Liver (tissue), 8 donors: ENCODE measurements at regions not wholly inside any gene's neighbourhood (a gene's known extent, or its start where the extent isn't known, plus 50 kb on each side); places are given as distances from the start of the nearest gene placed in this dataset.

Experiments
- DNase-seq: peaks from one replicate; pipeline ENCODE4 v3.0.0-alpha.2; 2017; ENCODE audit warnings: low spot score
- H3K27ac ChIP-seq, 2 donors: one replicate each; pipeline ENCODE4 v1.7.0; 2013; ENCODE audit warnings: inconsistent platforms in 2 of 2, low read length in 2 of 2, control low read depth in 1 of 2, low read depth in 1 of 2, mild to moderate bottlenecking in 1 of 2
- H3K27me3 ChIP-seq, 4 donors: one replicate each; pipeline versions ENCODE4 v1.6.1 to v1.7.0; 2013; ENCODE audit warnings: low read length in 3 of 4, inconsistent platforms in 1 of 4, mild to moderate bottlenecking in 1 of 4, moderate library complexity in 1 of 4; ENCODE audit not compliant: control insufficient read depth in 4 of 4, insufficient read depth in 4 of 4
- H3K36me3 ChIP-seq, 4 donors: one replicate each; pipeline versions ENCODE4 v1.6.1 to v1.7.0; 2013; ENCODE audit warnings: low read length in 3 of 4, mild to moderate bottlenecking in 3 of 4, low read depth in 1 of 4, moderate library complexity in 1 of 4; ENCODE audit not compliant: control insufficient read depth in 4 of 4, insufficient read depth in 3 of 4
- H3K4me1 ChIP-seq, 4 donors: one replicate each; pipeline versions ENCODE4 v1.6.1 to v1.7.0; 2013; ENCODE audit warnings: low read length in 3 of 4, mild to moderate bottlenecking in 3 of 4, moderate library complexity in 1 of 4; ENCODE audit not compliant: control insufficient read depth in 4 of 4, insufficient read depth in 4 of 4
- H3K4me3 ChIP-seq, 3 donors: one replicate each; pipeline versions ENCODE4 v1.6.1 to v1.7.0; 2013; ENCODE audit warnings: low read length in 3 of 3, control low read depth in 1 of 3, low read depth in 1 of 3, mild to moderate bottlenecking in 1 of 3
- H3K9ac ChIP-seq, 2 donors: one replicate each; pipeline ENCODE4 v1.7.0; 2013; ENCODE audit warnings: low read length in 2 of 2, mild to moderate bottlenecking in 2 of 2, moderate library complexity in 2 of 2, control low read depth in 1 of 2, low read depth in 1 of 2
- H3K9me3 ChIP-seq, 4 donors: one replicate each; pipeline versions ENCODE4 v1.6.1 to v1.7.0; 2013; ENCODE audit warnings: low read length in 3 of 4; ENCODE audit not compliant: control insufficient read depth in 4 of 4
- ATF3 ChIP-seq: IDR thresholded peaks from 2 replicates; pipeline ENCODE4 v1.6.1; 2016; ENCODE audit warnings: antibody characterized with exemption
- CTCF ChIP-seq: fragments of 150-350 bp; IDR thresholded peaks from 2 replicates; pipeline ENCODE4 v1.5.1; 2017; ENCODE audit warnings: improper control_type of control experiment, low read depth, low read length; ENCODE audit not compliant: missing input control
- EGR1 ChIP-seq, 2 donors: IDR thresholded peaks; 2 replicates each; pipeline ENCODE4 v1.6.1; 2016 to 2018; ENCODE audit warnings: antibody characterized with exemption in 2 of 2, low read depth in 2 of 2
- FOXA1 ChIP-seq: IDR thresholded peaks from 2 replicates; pipeline ENCODE4 v1.6.1; 2016; ENCODE audit warnings: antibody characterized with exemption
- FOXA2 ChIP-seq: IDR thresholded peaks from 2 replicates; pipeline ENCODE4 v1.6.1; 2016; ENCODE audit warnings: antibody characterized with exemption
- HNF4A ChIP-seq, 2 donors: conservative IDR thresholded peaks; 2 replicates each; pipeline ENCODE4 v1.6.1; 2016; ENCODE audit warnings: antibody characterized with exemption in 2 of 2, mild to moderate bottlenecking in 2 of 2
- HNF4G ChIP-seq: IDR thresholded peaks from 2 replicates; pipeline ENCODE4 v1.6.1; 2016; ENCODE audit warnings: antibody characterized with exemption
- JUND ChIP-seq, 2 donors: IDR thresholded peaks; 2 replicates each; pipeline ENCODE4 v1.6.1; 2016; ENCODE audit warnings: antibody characterized with exemption in 2 of 2
- MAX ChIP-seq: IDR thresholded peaks from 2 replicates; pipeline ENCODE4 v1.6.1; 2016; ENCODE audit warnings: antibody characterized with exemption
- NR2F2 ChIP-seq: IDR thresholded peaks from 2 replicates; pipeline ENCODE4 v1.6.1; 2016; ENCODE audit warnings: antibody characterized with exemption
- RAD21 ChIP-seq, 2 donors: IDR thresholded peaks; 2 replicates each; pipeline ENCODE4 v1.6.1; 2016; ENCODE audit warnings: antibody characterized with exemption in 2 of 2, mild to moderate bottlenecking in 2 of 2
- REST ChIP-seq: IDR thresholded peaks from 2 replicates; pipeline ENCODE4 v1.6.1; 2016; ENCODE audit warnings: antibody characterized with exemption, mild to moderate bottlenecking
- RXRA ChIP-seq, 2 donors: IDR thresholded peaks; 2 replicates each; pipeline ENCODE4 v1.6.1; 2017 to 2018; ENCODE audit warnings: antibody characterized with exemption in 2 of 2, mild to moderate bottlenecking in 1 of 2
- SP1 ChIP-seq: IDR thresholded peaks from 2 replicates; pipeline ENCODE4 v1.6.1; 2018; ENCODE audit warnings: antibody characterized with exemption, mild to moderate bottlenecking
- TAF1 ChIP-seq: conservative IDR thresholded peaks from 2 replicates; pipeline ENCODE4 v1.6.1; 2016; ENCODE audit warnings: antibody characterized with exemption, mild to moderate bottlenecking
- YY1 ChIP-seq: IDR thresholded peaks from 2 replicates; pipeline ENCODE4 v1.6.1; 2016; ENCODE audit warnings: antibody characterized with exemption, mild to moderate bottlenecking
- WGBS: extraction: QIAGEN DNeasy Blood & Tissue Kit; methylation state at CpG from one replicate; pipeline ENCODE4 v1.1.7; 2013; 5-methylcytosine and 5-hydroxymethylcytosine counted together
- donor health status: healthy.
- donor health status: healthy.
- donor health status: healthy.
- donor health status: healthy.
- donor health status: healthy.

- no peaks in the 10 kb centered on the region for H3K9me3 ChIP-seq
- peaks cover 0 to 3% (median 0%) of the 10 kb centered on the region in 4 donors for H3K27me3 ChIP-seq
- H3K27ac ChIP-seq = no peak overlapping the region
- no peak overlapping the region for H3K4me3 ChIP-seq
- 75% methylated on average over 3 of the region's 3 CpGs for WGBS
- no peak overlapping the region for H3K9ac ChIP-seq
- no peaks in the 10 kb centered on the region for H3K4me1 ChIP-seq
- no peak for DNase-seq
- no peaks in the 10 kb centered on the region for H3K36me3 ChIP-seq
- TF ChIP-seq RAD21 (IDR thresholded peaks at IDR 0.05) (no peak), ATF3 (no peak), FOXA1 (no peak), JUND (IDR thresholded peaks at IDR 0.05) (no peak), YY1 (no peak), NR2F2 (no peak)
Observed at GRCh38 chr20:11302436-11302835, 615.3 kb upstream of the BTBD3 start.

GRCh38 chr20:11304795-11305194 is 612.9 kb upstream of the BTBD3 start:
- no peak for DNase-seq
- no peak overlapping the region for H3K9ac ChIP-seq
- no peaks in the 10 kb centered on the region for H3K4me1 ChIP-seq
- no peaks in the 10 kb centered on the region for H3K9me3 ChIP-seq
- H3K36me3 ChIP-seq = no peaks in the 10 kb centered on the region
- H3K27me3 ChIP-seq = peaks cover 0 to 3% (median 0%) of the 10 kb centered on the region in 4 donors
- TF ChIP-seq JUND (IDR thresholded peaks at IDR 0.05) (no peak), RAD21 (IDR thresholded peaks at IDR 0.05) (no peak), NR2F2 (no peak), HNF4A (conservative IDR thresholded peaks at IDR 0.05) (no peak), FOXA1 (no peak)
- WGBS = 67% methylated on average over 3 of the region's 3 CpGs
- no peak overlapping the region for H3K27ac ChIP-seq
- H3K4me3 ChIP-seq = no peak overlapping the region

- H3K27ac ChIP-seq = no peak overlapping the region
- DNase-seq = no peak
- TF ChIP-seq ATF3 (no peak), FOXA1 (no peak), NR2F2 (no peak), MAX (no peak), FOXA2 (no peak), JUND (IDR thresholded peaks at IDR 0.05) (no peak), EGR1 (IDR thresholded peaks at IDR 0.05; ENCODE audit: low read depth in 2 of 2) (no peak), RXRA (IDR thresholded peaks at IDR 0.05) (no peak), RAD21 (IDR thresholded peaks at IDR 0.05) (no peak), REST (no peak), HNF4A (conservative IDR thresholded peaks at IDR 0.05) (no peak), TAF1 (no peak), YY1 (no peak), SP1 (no peak), HNF4G (no peak), CTCF (no peak)
- no peaks in the 10 kb centered on the region for H3K36me3 ChIP-seq
- H3K27me3 ChIP-seq = peaks cover 0 to 3% (median 0%) of the 10 kb centered on the region in 4 donors
- no peaks in the 10 kb centered on the region for H3K4me1 ChIP-seq
- no peaks in the 10 kb centered on the region for H3K9me3 ChIP-seq
- 49% methylated on average over 2 of the region's 2 CpGs for WGBS
- H3K9ac ChIP-seq = no peak overlapping the region
- no peak overlapping the region for H3K4me3 ChIP-seq
Observed at GRCh38 chr20:11305406-11305805, 612.3 kb upstream of the BTBD3 start.
